Prostate gland (tissue), 2 donors: ENCODE measurements at regions not wholly inside any gene's neighbourhood (a gene's known extent, or its start where the extent isn't known, plus 50 kb on each side); places are given as distances from the start of the nearest gene placed in this dataset.
"Not testable (repeated sequence)": the region's sequence is repeated elsewhere in the genome, so short reads cannot be mapped to it uniquely, and the experiment has no call there.

ENCODE experiments used
- CTCF ChIP-seq, 4 experiments: fragments of 200-600 bp in 2 of 4; fragments of 450-650 bp in 2 of 4; sonication (generic) in 2 of 4; IDR thresholded peaks; 1 replicate in 3 of 4; 2 replicates in 1 of 4; pipeline ENCODE4 v1.5.1; 2016 to 2019; ENCODE audit warnings: antibody characterized with exemption in 4 of 4, mild to moderate bottlenecking in 2 of 4, moderate library complexity in 2 of 4
- POLR2A ChIP-seq: fragments of 450-650 bp; IDR thresholded peaks from one replicate; pipeline ENCODE4 v1.6.1; 2016; ENCODE audit warnings: antibody characterized with exemption, mild to moderate bottlenecking
- POLR2AphosphoS5 ChIP-seq: sonication (generic); formaldehyde crosslinking; IDR thresholded peaks from one replicate; pipeline ENCODE4 v1.6.1; 2017; ENCODE audit warnings: antibody characterized with exemption

- TF ChIP-seq CTCF (IDR thresholded peaks at IDR 0.05); POLR2AphosphoS5; POLR2A: not testable (repeated sequence)
These were observed 144.3 kb upstream of the BARHL2 start for GRCh38 chr1:90861421-90861820.
